Globus pallidus (tissue), 1 donor: ENCODE measurements at regions not wholly inside any gene's neighbourhood (a gene's known extent, or its start where the extent isn't known, plus 50 kb on each side); places are given as distances from the start of the nearest gene placed in this dataset.

Experiments used
- DNase-seq: peaks from one replicate; pipeline ENCODE4 v3.0.0-alpha.2; 2015; ENCODE audit warnings: low spot score

GRCh38 chr19:33948651-33949335 lies 152.1 kb downstream of the KCTD15 start:
- no peak for DNase-seq

- no peak for DNase-seq
These were observed 153.6 kb downstream of the KCTD15 start for GRCh38 chr19:33950091-33950750.

DNA sequence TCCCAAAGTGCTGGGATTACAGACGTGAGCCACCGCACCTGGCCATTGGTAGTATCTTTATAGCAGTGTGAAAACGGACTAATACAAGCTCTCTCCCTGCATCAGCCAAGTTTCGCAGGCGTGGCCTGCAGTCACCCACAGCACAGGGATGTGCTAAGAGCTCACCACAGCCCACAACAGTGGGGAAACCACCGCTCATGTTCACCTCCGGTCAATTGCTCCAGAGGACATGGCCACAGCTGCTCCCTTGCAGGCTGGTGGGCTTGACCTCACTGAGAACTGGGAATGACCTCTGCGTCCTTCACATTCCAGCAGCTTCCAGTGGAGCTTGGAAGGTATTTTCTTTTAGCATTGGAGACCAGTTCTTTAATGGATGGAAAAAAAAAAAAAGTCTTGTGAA lies 156.4 kb downstream of the KCTD15 start:
- DNase-seq, result no peak

- no peak for DNase-seq
These were observed 156.9 kb downstream of the KCTD15 start for GRCh38 chr19:33953592-33953991.

DNA sequence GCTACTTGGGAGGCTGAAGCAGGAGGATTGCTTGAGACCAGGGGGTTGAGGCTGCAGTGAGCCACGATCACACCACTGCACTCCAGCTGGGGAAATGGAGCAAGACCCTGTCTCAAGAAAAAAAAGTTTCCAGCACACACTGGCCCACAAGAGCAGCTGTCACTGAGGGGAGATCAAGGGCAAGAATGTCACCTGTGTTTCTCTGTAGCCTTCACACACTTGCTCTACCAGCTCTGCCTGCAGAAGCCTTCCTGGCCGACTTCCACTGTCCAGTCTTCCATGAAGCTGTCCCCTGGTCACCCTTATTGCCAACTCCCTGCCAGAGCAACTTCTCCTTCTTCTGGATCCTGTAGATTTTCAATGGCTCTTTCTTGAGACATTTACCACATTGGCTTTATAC lies 158.0 kb downstream of the KCTD15 start:
- DNase-seq, result no peak

DNA sequence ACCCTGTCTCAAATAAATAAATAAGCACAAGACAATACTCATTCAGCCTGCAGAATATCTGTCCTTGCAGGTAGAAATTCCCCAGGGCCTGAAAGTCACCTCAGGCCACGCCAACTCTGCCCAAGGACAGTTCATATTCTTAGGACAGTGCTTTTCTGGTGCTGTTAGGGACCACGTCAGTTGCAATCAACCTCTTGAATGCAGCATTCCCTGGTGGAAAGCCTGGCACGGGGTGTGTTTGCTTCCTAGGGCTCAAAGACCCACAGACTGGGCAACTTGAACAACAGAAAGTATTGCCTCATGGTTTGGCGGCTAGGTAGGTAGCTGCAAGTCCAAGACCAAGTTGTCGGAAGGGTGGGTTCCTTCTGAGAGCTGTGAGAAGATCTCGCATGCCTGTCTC lies 160.3 kb downstream of the KCTD15 start:
- no peak for DNase-seq

DNA sequence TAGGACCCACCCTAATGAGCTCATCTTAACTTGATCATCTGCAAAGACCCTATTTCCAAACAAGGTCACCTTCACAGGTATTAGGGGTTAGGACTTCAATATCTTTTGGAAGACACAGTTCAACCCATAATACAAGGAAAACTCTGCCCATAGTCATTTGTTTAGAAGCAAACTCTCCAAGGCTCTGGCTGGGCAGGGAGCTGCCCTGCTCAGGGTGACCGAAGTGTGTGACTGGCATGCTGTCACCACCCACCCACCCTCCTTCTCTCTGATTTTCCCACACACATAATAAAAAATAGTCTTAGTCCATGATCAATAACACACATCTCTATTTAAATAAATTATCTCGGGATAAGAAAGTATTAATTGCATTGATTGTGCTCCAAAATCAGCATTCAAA lies 161.1 kb downstream of the KCTD15 start:
- no peak for DNase-seq

GRCh38 chr19:33960566-33960965 lies 163.9 kb downstream of the KCTD15 start:
- no peak for DNase-seq

GRCh38 chr19:33962161-33962560 lies 165.5 kb downstream of the KCTD15 start:
- no peak for DNase-seq

DNA sequence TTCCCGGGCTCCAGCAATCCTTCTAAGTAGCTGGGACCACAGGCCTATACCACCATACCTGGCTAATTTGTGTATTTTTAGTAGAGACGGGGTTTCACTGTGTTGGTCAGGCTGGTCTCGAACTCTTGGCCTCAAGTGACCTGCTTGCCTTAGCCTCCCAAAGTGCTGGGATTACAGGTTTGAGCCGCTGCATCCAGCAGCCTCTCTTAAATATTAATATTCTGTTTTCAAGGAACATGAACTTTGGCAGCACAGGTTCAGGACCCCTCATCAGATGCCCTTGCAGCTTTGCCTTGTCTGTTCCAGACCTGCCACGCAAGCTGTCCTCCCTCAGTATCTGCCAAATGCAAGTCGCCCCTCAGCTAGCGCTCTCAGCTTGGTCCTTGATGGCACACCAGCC lies 166.8 kb downstream of the KCTD15 start:
- DNase-seq, result no peak

GRCh38 chr19:33971073-33971472 lies 174.4 kb downstream of the KCTD15 start:
- no peak for DNase-seq

DNA sequence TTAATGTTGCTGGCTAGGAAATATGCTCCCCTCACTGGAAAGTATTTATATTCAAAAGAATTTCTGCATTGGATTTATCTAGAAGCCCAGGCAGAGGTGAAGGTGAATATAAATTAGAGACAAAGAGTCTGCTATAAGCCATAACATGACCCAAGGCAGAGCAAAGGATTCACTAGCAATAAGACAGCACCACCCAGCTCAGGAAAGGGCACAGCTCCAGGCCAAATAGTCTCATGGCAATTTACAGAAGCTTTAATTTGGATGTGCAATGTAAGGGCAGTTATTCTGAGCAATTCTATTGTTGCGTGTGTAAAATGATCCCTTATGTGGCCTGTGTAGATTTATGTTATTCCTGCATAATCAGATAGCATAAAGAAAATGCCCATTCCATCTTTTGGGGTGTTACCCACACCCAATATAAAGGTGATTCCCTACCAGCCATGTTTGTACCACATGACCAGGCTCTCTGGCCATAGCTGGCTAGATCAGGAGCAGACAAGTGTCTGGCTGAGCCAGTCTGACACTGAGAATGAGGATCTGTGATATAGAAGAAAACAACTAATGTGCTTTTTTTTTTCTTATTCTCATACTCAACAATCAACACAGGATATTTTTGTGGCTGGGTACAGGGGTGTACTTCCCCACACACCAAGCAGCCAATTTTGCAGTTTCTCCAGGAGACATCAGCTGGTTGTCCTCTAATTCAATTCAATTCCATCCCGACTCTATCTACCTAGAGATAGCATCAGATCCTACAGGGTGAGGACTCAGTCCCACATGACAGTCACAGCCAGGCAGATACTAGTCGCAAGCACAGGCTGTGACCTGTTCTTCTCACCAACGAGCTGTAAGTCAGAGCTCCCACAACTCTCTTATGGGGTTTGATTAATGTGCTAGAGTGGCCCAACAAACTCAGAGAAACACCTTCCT lies 181.4 kb downstream of the KCTD15 start:
- no peak for DNase-seq

DNA sequence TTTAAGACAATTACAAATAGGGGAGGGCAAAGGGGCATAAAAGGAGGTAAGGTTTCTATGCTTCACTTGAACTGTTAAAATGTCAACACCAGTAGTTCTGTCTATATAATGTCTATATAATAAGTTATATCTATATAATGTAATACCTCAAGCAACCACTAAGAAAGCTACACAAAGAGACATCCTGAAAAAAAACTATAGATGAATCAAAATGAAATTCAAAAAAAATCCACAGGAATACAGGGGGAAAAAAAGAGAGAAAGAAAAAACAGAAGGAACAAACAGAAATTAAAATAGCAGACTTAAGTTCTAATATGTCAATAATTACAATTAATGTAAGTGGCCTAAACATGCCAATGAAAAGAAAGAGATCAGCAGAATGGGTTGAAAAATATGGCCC lies 186.0 kb downstream of the KCTD15 start:
- no peak for DNase-seq

GRCh38 chr19:33988601-33989000 lies 183.7 kb upstream of the LSM14A start:
- no peak for DNase-seq

GRCh38 chr19:33997690-33998089 lies 174.6 kb upstream of the LSM14A start:
- DNase-seq, result no peak

GRCh38 chr19:33998302-33998701 lies 174.0 kb upstream of the LSM14A start:
- DNase-seq, result no peak

- DNase-seq, result no peak
These were observed 173.5 kb upstream of the LSM14A start for GRCh38 chr19:33998739-33999345.

DNA sequence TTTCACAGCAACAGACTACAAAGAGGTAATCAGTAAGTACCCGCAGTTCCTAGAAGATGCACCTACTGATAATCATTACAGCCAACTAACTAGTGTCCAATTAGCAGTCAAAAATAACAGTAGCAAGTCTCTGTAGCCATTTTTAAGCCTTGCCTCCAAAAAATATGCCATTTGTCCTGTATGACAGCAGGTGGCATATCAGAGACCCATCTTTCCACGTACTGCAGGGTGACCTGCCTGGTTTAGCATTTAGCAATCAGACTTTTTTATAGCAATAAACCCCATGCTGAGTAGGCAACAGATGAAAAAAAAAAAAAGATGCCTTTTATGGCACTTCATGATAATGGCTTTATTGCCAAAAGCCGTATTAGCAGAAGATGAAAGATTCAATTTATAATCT lies 155.3 kb upstream of the LSM14A start:
- DNase-seq, result no peak

DNA sequence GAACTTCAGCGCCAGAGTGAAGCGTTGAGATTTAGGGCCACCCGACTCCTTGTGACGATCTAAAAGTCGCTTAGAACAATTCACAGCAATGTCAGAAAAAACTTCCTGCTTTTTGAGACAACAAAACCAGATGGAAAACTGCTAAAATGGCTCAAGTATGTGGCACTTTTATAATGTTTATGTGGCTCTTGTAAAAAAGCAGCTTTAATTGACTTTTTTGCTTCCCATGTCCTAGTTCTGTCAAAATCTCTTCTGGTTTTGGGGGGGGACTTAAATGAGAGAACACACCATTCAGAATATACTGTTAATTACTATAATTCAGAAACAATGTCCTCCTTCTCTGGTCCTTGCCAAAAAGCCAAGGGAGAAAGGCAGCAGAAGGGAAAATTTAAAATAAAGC lies 154.7 kb upstream of the LSM14A start:
- no peak for DNase-seq

DNA sequence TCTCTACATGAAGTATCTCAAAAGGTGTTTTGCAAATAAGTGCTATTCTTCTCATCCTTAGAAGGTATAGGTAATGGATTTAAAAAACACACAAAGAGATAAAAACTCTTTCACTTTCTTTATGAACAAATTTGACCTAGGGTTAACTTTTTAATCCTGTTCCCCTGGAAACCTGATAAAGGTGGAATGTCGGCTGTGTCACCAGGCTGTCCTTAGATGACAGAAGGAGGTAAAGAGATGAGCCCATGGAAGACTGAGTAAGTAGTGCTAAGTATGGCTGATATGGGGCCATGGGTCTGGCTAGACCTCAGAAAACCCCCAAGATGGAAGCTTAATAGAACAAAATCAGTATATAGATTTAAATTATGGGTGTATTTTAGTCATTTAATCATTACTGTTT lies 153.8 kb upstream of the LSM14A start:
- DNase-seq, result no peak

DNA sequence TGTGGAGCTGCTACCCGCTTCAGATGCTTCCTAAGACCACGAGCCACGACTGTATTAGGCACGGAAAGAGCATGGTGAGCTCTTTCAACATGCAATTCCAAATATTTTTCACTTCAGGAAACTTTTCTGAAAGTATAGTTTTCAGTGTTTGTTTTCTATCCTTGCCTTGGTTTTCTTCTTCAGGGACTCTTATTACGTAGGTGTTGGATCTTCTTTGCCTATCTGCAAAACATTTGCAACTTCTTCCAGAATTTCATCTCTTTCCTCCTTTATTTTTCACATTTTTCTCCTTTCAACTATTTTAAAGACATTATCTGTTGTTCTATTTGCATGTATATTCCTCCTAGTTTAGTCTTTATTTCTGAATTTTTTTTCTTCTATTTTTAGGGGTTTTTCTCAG lies 148.9 kb upstream of the LSM14A start:
- DNase-seq, result no peak

- no peak for DNase-seq
These were observed 138.4 kb upstream of the LSM14A start for GRCh38 chr19:34033880-34034279.
